Esophagus mucosa (tissue), 1 donor: ENCODE measurements at regions not wholly inside any gene's neighbourhood (a gene's known extent, or its start where the extent isn't known, plus 50 kb on each side); places are given as distances from the start of the nearest gene placed in this dataset.

Source experiments
- ATAC-seq: fragments of 200-7000 bp; cut with Tn5 transposase; one replicate; pipeline ENCODE4 v1.9.1; 2020
- donor health status: DM: yes; HTN: yes; CAD: no.

GRCh38 chr5:168039566-168040248 is 251.7 kb upstream of the WWC1 start:
- ATAC-seq, result no peak

DNA sequence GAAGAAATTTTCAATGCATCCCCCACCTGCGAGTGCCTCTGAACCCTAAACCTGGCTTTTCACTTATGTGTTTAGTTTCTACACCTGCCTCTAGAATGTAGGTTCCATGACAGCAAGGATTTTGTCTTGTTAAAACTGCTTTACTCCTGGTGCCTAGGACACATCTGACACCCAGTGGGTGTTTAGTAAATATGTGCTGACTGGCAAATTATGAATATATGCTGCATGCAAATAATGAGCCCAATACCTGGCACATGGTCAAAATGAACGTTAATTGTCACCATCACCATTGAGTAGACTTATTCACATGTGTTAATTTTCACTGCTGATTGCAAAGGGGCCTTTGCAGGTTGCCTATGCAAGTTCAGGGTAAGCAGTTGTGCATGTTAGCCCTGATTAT is 249.9 kb upstream of the WWC1 start:
- ATAC-seq, result no peak

DNA sequence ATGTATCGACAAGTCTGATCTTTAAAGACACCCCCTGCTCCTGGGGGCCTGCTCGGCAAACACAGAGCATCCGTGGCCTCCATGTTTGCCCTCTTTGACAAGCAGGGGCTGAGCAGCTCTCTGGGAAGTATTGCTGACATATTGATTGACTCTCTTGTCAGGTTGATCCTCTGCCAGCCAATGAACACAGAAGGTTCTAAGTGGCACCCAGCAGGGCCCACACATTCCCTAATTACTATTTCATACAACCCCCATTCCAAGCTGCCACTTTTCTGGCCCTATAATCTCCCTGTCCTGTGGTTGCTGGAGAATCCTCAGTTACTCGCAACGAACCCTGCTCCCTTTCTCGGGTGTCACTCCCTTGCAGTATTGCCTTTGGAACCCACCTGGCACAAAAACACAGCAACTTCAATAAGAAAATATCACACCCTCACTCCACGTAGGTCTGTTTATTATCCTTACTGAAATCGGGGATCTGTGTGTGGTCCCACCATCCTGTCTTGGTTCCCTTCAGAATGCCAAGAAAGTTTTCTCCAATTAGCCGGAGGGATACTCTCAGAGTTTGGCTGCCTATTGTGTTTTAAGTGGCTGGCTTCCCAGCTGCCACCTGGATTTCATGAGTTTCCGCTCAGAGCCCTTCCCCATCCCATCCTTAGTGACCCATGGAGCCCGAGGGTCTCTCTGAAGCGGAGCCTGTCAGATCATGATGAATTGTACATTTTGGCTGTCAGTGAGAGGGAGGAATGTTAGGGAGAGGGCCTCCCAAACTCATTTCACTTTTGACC is 249.0 kb upstream of the WWC1 start:
- ATAC-seq, result no peak

DNA sequence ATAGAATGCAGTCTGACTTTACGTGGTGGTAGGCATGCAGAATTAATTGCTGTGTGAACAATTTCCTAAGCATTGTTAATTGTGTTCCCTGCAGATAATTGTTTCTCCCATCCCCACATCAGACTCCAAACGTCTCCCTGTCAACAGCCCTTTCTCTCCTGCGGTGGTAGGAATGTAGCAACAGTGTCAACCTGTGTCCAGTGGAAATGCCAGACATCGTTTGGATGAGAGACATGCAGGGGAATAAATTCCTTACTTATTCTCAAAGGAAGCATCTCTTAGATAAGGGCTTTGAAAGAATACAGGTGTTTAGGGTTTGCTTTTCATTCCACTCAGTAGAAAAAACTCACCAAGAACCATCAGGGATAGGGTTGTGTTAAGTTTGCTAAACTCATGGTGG is 245.3 kb upstream of the WWC1 start:
- no peak for ATAC-seq

DNA sequence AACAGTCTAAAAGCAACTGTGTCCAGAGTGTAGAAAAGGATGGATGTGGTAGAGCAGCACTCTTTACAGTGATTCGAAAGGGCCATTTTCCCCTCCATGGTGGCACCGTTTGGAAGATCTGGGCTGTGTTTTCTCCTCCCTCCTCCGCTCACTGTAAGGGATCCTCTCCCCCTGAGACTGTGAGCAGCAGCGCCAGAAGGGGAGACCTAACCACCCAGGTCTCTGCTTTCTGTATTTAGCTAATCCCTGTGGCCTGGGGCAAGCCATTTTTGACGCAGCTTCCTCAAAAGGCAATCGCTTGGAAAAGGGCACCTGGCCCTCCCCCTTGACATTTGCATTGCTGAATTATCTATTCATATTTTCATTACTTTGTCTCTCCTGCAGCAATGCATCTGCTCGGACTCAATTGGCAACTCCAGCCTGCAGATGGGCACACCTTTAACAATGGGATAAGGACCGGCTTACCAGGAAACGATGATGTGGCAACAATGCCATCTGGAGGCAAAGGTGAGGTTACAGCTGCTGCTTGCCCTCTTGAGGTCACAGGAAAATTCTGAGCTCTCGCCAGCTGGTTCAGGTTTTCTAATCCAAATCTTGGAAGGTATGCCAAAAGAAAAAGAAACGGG is 244.3 kb upstream of the WWC1 start:
- peak; percentile 78 for ATAC-seq

- peak; percentile 32 for ATAC-seq
Observed at GRCh38 chr5:168047669-168048111, 243.8 kb upstream of the WWC1 start.

DNA sequence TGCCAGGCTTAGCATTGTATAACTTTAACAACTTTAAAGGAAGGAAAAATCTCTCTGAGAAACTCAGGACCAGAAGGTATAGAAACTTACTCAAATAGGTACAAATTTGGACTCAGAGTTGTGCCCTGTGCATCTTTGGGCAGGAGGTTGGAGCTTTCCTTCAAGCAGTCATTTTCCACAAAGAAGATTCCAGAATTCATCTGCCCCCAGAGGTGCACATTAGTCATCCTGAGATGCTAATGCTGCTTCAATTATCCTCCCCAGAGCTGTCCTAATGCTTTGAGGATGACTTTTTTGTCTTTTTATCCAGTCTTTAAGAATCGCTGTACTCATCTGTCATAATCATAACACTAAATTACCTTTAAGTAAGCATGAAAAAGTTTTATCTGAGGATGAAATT is 243.0 kb upstream of the WWC1 start:
- no peak for ATAC-seq

DNA sequence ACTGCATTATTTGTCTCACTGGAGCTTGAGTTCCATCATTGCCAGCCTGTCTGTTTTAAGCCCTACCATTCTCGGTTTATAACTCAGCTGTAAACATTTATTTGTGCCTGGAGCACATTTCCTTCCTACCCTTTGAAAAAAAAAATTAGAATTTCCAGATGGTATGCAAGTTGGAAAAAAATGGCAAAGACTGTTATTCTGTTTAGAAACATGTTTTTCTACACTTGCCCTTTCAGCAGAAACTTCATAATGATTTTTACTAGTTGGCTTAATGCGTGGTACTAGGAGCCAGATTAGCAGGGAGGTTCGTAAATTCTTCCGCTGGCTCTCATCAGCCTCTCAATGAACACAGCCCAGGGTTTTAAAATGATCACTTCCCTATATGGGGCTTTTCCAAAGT is 238.8 kb upstream of the WWC1 start:
- no peak for ATAC-seq

DNA sequence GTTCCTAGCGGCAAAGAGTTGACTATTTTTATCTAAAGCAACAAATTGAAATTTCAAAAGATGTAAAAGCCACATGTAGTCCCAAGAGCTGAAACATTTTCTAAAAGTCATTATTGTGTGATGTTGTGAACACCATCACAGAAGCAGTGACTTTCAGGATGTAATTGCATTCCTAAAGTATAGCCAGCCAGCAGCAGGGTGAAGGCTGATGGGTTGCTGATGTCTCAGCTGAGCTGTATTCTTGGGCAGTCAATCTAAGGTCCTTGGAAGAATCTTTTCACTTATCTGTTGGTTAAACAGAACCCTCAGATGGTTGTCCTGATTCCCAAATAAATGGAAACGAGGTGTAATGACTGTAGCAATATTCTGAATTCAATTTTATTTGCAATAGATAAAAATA is 237.4 kb upstream of the WWC1 start:
- no peak for ATAC-seq

- no peak for ATAC-seq
Observed at GRCh38 chr5:168055141-168055683, 236.2 kb upstream of the WWC1 start.

DNA sequence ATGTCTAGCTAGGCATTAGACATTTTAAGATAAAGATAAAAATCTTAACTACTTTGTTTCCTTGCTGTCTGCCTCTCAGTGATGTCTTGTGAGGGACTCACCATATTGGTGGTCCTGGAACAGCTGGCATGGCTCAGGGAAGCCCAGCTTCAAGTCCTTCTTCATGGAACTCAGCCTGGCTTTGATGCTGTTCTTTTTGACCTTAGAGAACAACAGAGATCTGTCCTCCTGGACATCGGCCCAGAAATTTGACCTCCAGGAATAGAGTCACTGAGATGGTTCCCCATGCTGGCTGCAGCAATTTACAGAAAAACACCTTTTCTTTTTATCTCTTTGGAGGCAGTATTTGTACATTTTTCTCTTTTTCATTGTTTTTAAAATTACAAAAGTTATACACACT is 235.5 kb upstream of the WWC1 start:
- ATAC-seq, result no peak

DNA sequence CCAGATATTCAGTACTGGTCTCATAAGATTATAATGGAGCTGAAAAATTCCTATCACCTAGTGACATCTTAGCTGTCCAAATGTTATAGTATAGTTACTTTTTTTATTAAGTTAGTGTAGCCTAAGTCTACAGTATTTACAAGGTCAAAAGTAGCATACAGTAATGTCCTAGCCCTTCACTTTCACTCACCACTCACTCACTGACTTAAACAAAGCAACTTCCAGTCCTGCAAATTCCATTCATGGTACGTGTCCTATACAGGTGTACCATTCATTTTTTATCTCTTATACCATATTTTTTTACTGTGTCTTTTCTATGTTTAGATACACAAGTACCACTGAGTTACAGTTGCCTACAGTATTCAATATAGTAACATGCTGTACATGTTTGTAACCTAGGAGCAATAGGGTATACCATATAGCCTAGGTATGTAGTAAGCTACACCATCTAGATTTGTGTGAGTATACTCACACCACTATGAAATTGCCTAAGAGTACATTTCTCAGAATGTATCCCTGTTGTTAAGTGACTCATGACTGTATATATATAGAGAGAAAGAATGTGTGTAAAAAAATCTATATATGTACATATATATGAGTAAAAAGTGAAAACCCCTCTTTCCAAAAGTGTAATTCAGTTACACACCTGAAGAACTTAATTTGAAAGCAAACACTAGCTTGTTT is 234.8 kb upstream of the WWC1 start:
- no peak for ATAC-seq

DNA sequence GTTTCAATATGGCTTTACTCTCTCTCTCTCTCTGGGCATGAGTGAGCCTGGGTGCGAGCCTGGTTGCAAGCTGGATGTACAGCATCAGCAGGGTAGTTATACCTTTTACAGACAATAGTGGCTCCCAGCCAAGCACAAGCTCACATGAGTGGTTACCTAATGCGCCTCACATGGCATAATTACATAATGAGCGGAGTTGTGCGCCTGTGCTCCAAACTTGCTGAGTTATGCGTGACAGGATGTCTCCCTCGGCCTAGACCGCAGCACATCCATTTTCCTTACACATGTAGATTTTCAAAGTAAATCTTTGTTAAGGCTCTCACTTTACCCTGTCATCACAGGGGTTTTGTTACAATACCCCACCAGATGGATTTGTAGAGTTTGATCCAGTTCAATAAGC is 233.5 kb upstream of the WWC1 start:
- no peak for ATAC-seq

DNA sequence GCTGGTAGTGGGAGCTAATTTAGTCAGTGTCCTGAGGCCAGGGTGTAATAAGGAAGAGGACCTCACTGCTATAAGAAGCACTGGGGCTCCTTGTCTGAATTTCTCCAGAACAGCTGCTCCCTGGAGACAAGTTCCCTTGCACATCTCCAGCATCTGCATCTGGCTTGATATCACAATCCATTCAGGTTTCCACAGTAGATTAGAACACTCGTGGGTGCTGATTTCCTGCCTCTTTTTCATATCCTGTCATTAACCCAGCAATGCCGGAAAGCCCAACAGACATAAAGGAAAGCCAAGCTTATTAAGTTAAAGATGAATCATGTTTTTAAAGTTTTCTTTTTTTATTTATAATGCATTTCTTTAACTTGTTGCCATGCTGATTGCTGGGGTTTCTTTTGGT is 232.3 kb upstream of the WWC1 start:
- no peak for ATAC-seq

GRCh38 chr5:168062239-168062638 is 229.2 kb upstream of the WWC1 start:
- ATAC-seq, result no peak

- no peak for ATAC-seq
Observed at GRCh38 chr5:168064457-168064856, 227.0 kb upstream of the WWC1 start.

GRCh38 chr5:168064933-168065622 is 226.4 kb upstream of the WWC1 start:
- no peak for ATAC-seq

DNA sequence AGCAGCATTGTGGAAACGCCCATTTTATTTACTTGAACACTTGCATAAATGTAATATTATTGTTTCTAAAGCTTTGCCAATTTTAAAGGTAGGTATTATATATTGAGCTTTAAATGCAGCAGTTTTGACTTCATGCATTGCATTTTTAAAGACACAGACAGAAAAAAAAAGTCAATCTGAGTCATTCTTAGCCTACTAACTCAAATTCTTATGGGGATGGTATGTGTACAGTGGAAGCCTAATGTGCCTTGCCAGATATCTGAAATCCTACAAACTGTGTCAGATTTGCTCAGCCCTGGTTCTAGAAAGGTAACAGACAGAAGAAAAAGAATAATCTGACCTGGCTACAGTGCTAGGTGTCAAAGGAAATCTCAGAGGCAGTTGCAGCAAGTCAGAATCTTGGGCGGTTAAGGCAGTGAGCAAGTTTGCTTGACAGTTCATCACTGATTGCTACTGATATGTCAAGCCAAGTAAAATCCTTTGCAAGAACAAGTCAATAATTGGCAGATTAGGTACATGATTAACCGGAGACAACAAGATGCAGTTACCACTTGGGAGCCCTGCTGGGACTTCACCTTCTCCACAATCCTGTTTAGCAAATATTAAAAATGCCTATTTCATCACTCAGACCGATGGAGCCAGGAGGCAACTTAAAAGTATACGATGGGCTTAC is 224.8 kb upstream of the WWC1 start:
- no peak for ATAC-seq

GRCh38 chr5:168070761-168071160 is 220.7 kb upstream of the WWC1 start:
- no peak for ATAC-seq

GRCh38 chr5:168072665-168073064 is 218.8 kb upstream of the WWC1 start:
- ATAC-seq, result no peak

DNA sequence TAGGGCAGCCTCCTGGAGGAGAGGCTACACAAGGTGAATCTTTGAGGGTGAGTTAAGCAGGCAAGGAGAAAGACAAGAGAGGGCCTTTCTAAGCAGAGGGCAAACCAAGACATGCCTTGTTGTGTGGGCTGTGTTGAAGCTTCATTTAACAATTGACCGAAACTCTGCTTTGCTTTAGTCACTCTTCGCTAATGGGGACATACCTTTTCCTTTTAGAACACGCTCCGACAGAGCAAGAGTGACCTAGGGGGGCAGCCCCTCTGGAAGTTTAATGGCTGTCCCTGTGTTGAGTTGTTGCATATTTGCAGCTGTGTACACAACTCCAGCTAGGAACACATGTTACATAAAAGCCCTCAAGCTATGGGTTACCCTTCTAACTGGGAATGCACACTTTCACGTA is 218.1 kb upstream of the WWC1 start:
- peak; percentile 23 for ATAC-seq
